ENCODE measurements at regions not wholly inside any gene's neighbourhood (a gene's known extent, or its start where the extent isn't known, plus 50 kb on each side); places are given as distances from the start of the nearest gene placed in this dataset.

DNA sequence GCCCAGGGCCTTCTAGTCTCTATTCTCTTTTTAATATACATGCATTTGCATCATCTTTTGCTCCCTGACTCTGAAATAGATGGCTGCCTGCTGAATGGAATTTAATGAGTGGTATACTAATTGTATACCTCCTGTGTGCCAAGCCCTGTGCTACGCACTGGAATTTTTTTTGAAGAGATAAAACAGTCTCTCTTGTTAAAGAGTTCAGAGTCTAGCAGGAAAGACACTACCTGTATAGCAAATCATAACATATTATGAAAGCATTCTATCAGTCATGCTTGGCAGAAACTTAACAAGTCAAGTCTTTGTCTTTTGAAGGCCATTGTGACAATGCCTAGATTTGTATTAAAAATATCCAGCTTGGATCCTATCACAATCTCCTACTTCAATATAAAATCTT lies 63.7 kb upstream of the SESN3 start:
- H3K27me3 Mint-ChIP-seq (ENCODE audit: insufficient read depth, low read depth): peaks cover 3% of the 10 kb centered on the region
- H3K36me3 Mint-ChIP-seq: no peaks in the 10 kb centered on the region
- H3K9me3 Mint-ChIP-seq: no peaks in the 10 kb centered on the region
- no peaks in the 10 kb centered on the region for H3K79me2 ChIP-seq (ENCODE audit: low read depth)
- H3K9ac ChIP-seq: no peak overlapping the region
- peaks cover 37% of the 10 kb centered on the region for H3K4me1 ChIP-seq
- no peaks in the 10 kb centered on the region for H3F3A ChIP-seq (ENCODE audit: low read depth)
- no peak for DNase-seq (ENCODE audit: low spot score)
- no peaks in the 10 kb centered on the region for H4K20me1 ChIP-seq (ENCODE audit: low read depth)
- TF ChIP-seq EZH2 (IDR thresholded peaks at IDR 0.05) (no peak), CTCF (IDR thresholded peaks at IDR 0.05) (no peak), EZH2phosphoT487 (IDR thresholded peaks at IDR 0.05) (no peak)
- no peak overlapping the region for H3K27ac ChIP-seq
- H3K4me3 ChIP-seq: no peak overlapping the region
- no peaks in the 10 kb centered on the region for H3K36me3 ChIP-seq
- H3K4me2 ChIP-seq: no peak overlapping the region
- H3K9me3 ChIP-seq (ENCODE audit: low read depth): no peaks in the 10 kb centered on the region
- no peaks in the 10 kb centered on the region for H3K27me3 ChIP-seq
- H3K4me1 Mint-ChIP-seq: peaks cover 58% of the 10 kb centered on the region
- H3K27ac Mint-ChIP-seq: no peak overlapping the region
- H2AFZ ChIP-seq (replicated peaks): no peak overlapping the region
- no peak overlapping the region for H3K4me3 Mint-ChIP-seq

DNA sequence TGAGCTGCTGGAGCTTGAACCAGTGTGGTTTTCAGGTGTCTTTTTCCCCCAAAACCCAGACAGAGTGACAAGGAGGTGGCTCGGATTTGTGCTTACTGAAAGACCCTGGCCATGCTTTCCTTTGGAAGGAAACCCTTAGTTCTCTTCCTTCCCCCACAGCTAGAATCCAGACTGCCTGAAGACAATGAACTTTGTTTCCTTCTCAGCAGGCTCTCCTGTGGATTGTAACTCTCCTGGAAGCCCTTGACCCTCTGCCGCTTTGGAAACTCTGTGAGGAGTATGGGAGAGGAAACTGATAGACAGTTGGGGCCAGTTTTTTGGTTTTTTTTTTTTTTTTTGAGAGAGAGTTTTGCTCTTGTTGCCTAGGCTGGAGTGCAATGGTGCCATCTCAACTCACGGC lies 62.1 kb upstream of the SESN3 start:
- DNase-seq (ENCODE audit: low spot score): no peak
- H3K27ac Mint-ChIP-seq: peak overlapping the region; percentile 20
- no peak for TF ChIP-seq EZH2 (IDR thresholded peaks at IDR 0.05)
- TF ChIP-seq EZH2phosphoT487 (IDR thresholded peaks at IDR 0.05): no peak
- TF ChIP-seq CTCF (IDR thresholded peaks at IDR 0.05): no peak
- no peaks in the 10 kb centered on the region for H3K9me3 Mint-ChIP-seq
- no peak overlapping the region for H3K4me3 Mint-ChIP-seq
- Histone ChIP-seq H3K9me3 (ENCODE audit: low read depth) (no peaks in the 10 kb centered on the region), H3K4me1 (peaks cover 21% of the 10 kb centered on the region), H3K4me3 (no peak overlapping the region), H3K9ac (no peak overlapping the region), H3K4me2 (no peak overlapping the region), H3K27ac (no peak overlapping the region), H3K79me2 (ENCODE audit: low read depth) (no peaks in the 10 kb centered on the region), H3K36me3 (no peaks in the 10 kb centered on the region), H3F3A (ENCODE audit: low read depth) (no peaks in the 10 kb centered on the region), H4K20me1 (ENCODE audit: low read depth) (no peaks in the 10 kb centered on the region), H2AFZ (replicated peaks) (no peak overlapping the region), H3K27me3 (no peaks in the 10 kb centered on the region)
- peaks cover 3% of the 10 kb centered on the region for H3K27me3 Mint-ChIP-seq (ENCODE audit: insufficient read depth, low read depth)
- H3K4me1 Mint-ChIP-seq: peaks cover 42% of the 10 kb centered on the region
- no peaks in the 10 kb centered on the region for H3K36me3 Mint-ChIP-seq

- H3K4me1 ChIP-seq: peaks cover 13% of the 10 kb centered on the region
- no peak overlapping the region for H3K4me2 ChIP-seq
- H3K9me3 ChIP-seq (ENCODE audit: low read depth): no peaks in the 10 kb centered on the region
- peaks cover 31% of the 10 kb centered on the region for H3K4me1 Mint-ChIP-seq
- H3K27me3 ChIP-seq: no peaks in the 10 kb centered on the region
- H3K79me2 ChIP-seq (ENCODE audit: low read depth): no peaks in the 10 kb centered on the region
- H3K27ac ChIP-seq: no peak overlapping the region
- no peak overlapping the region for H3K27ac Mint-ChIP-seq
- H3K4me3 Mint-ChIP-seq: no peak overlapping the region
- no peaks in the 10 kb centered on the region for H3F3A ChIP-seq (ENCODE audit: low read depth)
- H3K9me3 Mint-ChIP-seq: no peaks in the 10 kb centered on the region
- no peak overlapping the region for H2AFZ ChIP-seq (replicated peaks)
- H3K4me3 ChIP-seq: no peak overlapping the region
- H3K27me3 Mint-ChIP-seq (ENCODE audit: insufficient read depth, low read depth): peaks cover 3% of the 10 kb centered on the region
- TF ChIP-seq CTCF (IDR thresholded peaks at IDR 0.05): no peak
- no peak for TF ChIP-seq EZH2phosphoT487 (IDR thresholded peaks at IDR 0.05)
- TF ChIP-seq EZH2 (IDR thresholded peaks at IDR 0.05): no peak
- no peaks in the 10 kb centered on the region for H3K36me3 Mint-ChIP-seq
- H3K9ac ChIP-seq: no peak overlapping the region
- no peaks in the 10 kb centered on the region for H3K36me3 ChIP-seq
- no peaks in the 10 kb centered on the region for H4K20me1 ChIP-seq (ENCODE audit: low read depth)
- no peak for DNase-seq (ENCODE audit: low spot score)
These were observed 60.9 kb upstream of the SESN3 start for GRCh38 chr11:95291946-95292345.
